K562 (cell line): ENCODE measurements at regions not wholly inside any gene's neighbourhood (a gene's known extent, or its start where the extent isn't known, plus 50 kb on each side); places are given as distances from the start of the nearest gene placed in this dataset.
A peak's percentile ranks its signal among the peaks of the same experiment; 100 is the strongest.

ENCODE experiments used
- ATF6 ChIP-seq: sonication (generic); formaldehyde crosslinking; IDR thresholded peaks from 2 replicates; pipeline ENCODE4 v1.4.0; 2020; ENCODE audit warnings: mild to moderate bottlenecking, missing genetic modification reagents
- CTBP1 ChIP-seq: fragments of 450-650 bp; IDR thresholded peaks from 2 replicates; pipeline ENCODE4 v1.6.1; 2016; ENCODE audit warnings: borderline replicate concordance
- CXXC5 ChIP-seq: fragments of 250-450 bp; sonication (Bioruptor Pico); IDR thresholded peaks from 2 replicates; pipeline ENCODE4 v1.8.0; 2022; ENCODE audit warnings: inconsistent platforms, mild to moderate bottlenecking, moderate library complexity
- DNMT1 ChIP-seq: fragments of 450-650 bp; IDR thresholded peaks from 2 replicates; pipeline ENCODE4 v1.6.1; 2016; ENCODE audit warnings: antibody characterized with exemption, mild to moderate bottlenecking
- E2F5 ChIP-seq: sonication (generic); formaldehyde crosslinking; IDR thresholded peaks from 2 replicates; pipeline ENCODE4 v1.8.0; 2022; ENCODE audit warnings: mild to moderate bottlenecking, missing genetic modification reagents
- ETS2 ChIP-seq: IDR thresholded peaks from 2 replicates; pipeline ENCODE4 v1.6.1; 2016; ENCODE audit warnings: borderline replicate concordance, missing genetic modification characterization, mild to moderate bottlenecking, moderate library complexity, missing compliant biosample characterization; ENCODE audit not compliant: poor library complexity, severe bottlenecking
- HMBOX1 ChIP-seq: sonication (generic); IDR thresholded peaks from 2 replicates; pipeline ENCODE4 v1.6.1; 2016
- HMG20A ChIP-seq: fragments of 450-650 bp; formaldehyde crosslinking; conservative IDR thresholded peaks from 2 replicates; pipeline ENCODE4 v1.4.0; 2020; ENCODE audit warnings: mild to moderate bottlenecking, mixed read lengths
- KLF10 ChIP-seq: fragments of 250-450 bp; sonication (Bioruptor Pico); IDR thresholded peaks from 2 replicates; pipeline ENCODE4 v1.6.1; 2021; ENCODE audit warnings: matching md5 sums
- MAX ChIP-seq: sonication (generic); formaldehyde crosslinking; IDR thresholded peaks from 2 replicates; pipeline ENCODE4 v1.9.0; 2022; ENCODE audit warnings: mild to moderate bottlenecking, missing genetic modification reagents
- MYC ChIP-seq, 2 experiments: fragments of 250-450 bp in 1 of 2; sonication (Bioruptor Pico) in 1 of 2; IDR thresholded peaks; 2 replicates each; pipeline versions ENCODE4 v1.5.1 to v1.6.1; 2012 to 2021; ENCODE audit warnings: low read depth in 2 of 2, borderline replicate concordance in 1 of 2, improper control_type of control experiment in 1 of 2, low read length in 1 of 2, mild to moderate bottlenecking in 1 of 2, moderate library complexity in 1 of 2
- SAFB ChIP-seq: fragments of 200-400 bp; formaldehyde crosslinking; IDR thresholded peaks from 2 replicates; pipeline ENCODE4 v1.6.1; 2017; ENCODE audit warnings: low read depth, low read length, borderline replicate concordance
- TAL1 ChIP-seq: fragments of 450-650 bp; IDR thresholded peaks from 2 replicates; pipeline ENCODE4 v1.6.1; 2016; ENCODE audit warnings: mild to moderate bottlenecking
- THRAP3 ChIP-seq: fragments of 450-650 bp; IDR thresholded peaks from 2 replicates; pipeline ENCODE4 v1.6.1; 2016; ENCODE audit warnings: mild to moderate bottlenecking, inconsistent platforms, borderline replicate concordance
- ZBTB5 ChIP-seq: fragments of 450-650 bp; IDR thresholded peaks from 2 replicates; pipeline ENCODE4 v1.6.1; 2017; ENCODE audit warnings: antibody characterized with exemption
- ZEB2 ChIP-seq: fragments of 450-650 bp; IDR thresholded peaks from 2 replicates; pipeline ENCODE4 v1.6.1; 2016
- ZNF121 ChIP-seq: sonication (generic); formaldehyde crosslinking; conservative IDR thresholded peaks from 2 replicates; pipeline ENCODE4 v1.8.0; 2022; ENCODE audit warnings: missing genetic modification reagents
- ZNF511 ChIP-seq: sonication (generic); formaldehyde crosslinking; IDR thresholded peaks from 2 replicates; pipeline ENCODE4 v1.8.0; 2022; ENCODE audit warnings: mild to moderate bottlenecking, missing genetic modification reagents

- TF ChIP-seq ZBTB5 (0 out of 2 replicates have a peak, but pooled peaks have one; percentile 30), CTBP1 (peak; percentile 98), TAL1 (no peak; the same call in none of the 2 replicates), DNMT1 (no peak), THRAP3 (no peak), ETS2 (tag) (no peak), E2F5 (no peak), HMBOX1 (peak; percentile 90), KLF10 (CRISPR knock-in tag) (no peak), SAFB (no peak), ZEB2 (peak; percentile 78; the same call in 1 of the 2 replicates), ZNF511 (CRISPR knock-in tag) (no peak), HMG20A (CRISPR knock-in tag) (no peak), MAX (CRISPR knock-in tag) (no peak), MYC (IDR thresholded peaks at IDR 0.05; ENCODE audit: low read depth, low read length) (peak; percentile 33; the same call in 1 of the 2 replicates), MYC (CRISPR knock-in tag; IDR thresholded peaks at IDR 0.05; ENCODE audit: borderline replicate concordance, low read depth) (no peak), CXXC5 (peak; percentile 53), ATF6 (CRISPR knock-in tag) (no peak; the same call in 1 of the 2 replicates), ZNF121 (CRISPR knock-in tag) (no peak)
These were observed 148.7 kb upstream of the JARID2 start (continued) for GRCh38 chr6:15096894-15097837.
